HEK293 (cell line): ENCODE measurements at regions not wholly inside any gene's neighbourhood (a gene's known extent, or its start where the extent isn't known, plus 50 kb on each side); places are given as distances from the start of the nearest gene placed in this dataset.

Experiments
- CTCF ChIP-seq: fragments of 450-650 bp; formaldehyde crosslinking; IDR thresholded peaks from 2 replicates; pipeline ENCODE4 v1.5.1; 2016; ENCODE audit warnings: missing biosample characterization, missing genetic modification characterization
- ELK4 ChIP-seq: IDR thresholded peaks from 2 replicates; pipeline ENCODE4 v1.6.1; 2011; ENCODE audit warnings: mild to moderate bottlenecking, low read depth, low read length, borderline replicate concordance
- GLI2 ChIP-seq: fragments of 450-650 bp; formaldehyde crosslinking; IDR thresholded peaks from 2 replicates; pipeline ENCODE4; 2017; ENCODE audit warnings: missing biosample characterization, missing genetic modification characterization, low read depth, borderline replicate concordance
- GLIS2 ChIP-seq: fragments of 450-650 bp; formaldehyde crosslinking; IDR thresholded peaks from 2 replicates; pipeline ENCODE4 v1.5.1; 2016; ENCODE audit warnings: missing biosample characterization, missing genetic modification characterization
- TCF7L2 ChIP-seq: IDR thresholded peaks from 2 replicates; pipeline ENCODE4 v1.6.1; 2011; ENCODE audit warnings: low read depth, mild to moderate bottlenecking, inconsistent platforms, low read length, moderate library complexity, borderline replicate concordance
- ZBTB8A ChIP-seq: fragments of 450-650 bp; formaldehyde crosslinking; IDR thresholded peaks from 2 replicates; pipeline ENCODE4 v1.5.1; 2016; ENCODE audit warnings: missing biosample characterization, missing genetic modification characterization
- ZFP3 ChIP-seq: fragments of 450-650 bp; formaldehyde crosslinking; IDR thresholded peaks from 2 replicates; pipeline ENCODE4 v1.5.1; 2016; ENCODE audit warnings: low read depth, missing biosample characterization, missing genetic modification characterization
- ZNF274 ChIP-seq, 2 experiments: fragments of 200-500 bp in 1 of 2; fragments of 450-650 bp in 1 of 2; sonication (Bioruptor generic) in 1 of 2; formaldehyde crosslinking in 1 of 2; IDR thresholded peaks; 2 replicates each; pipeline versions ENCODE4 v1.5.1 to v1.6.1; 2014 to 2016; ENCODE audit warnings: borderline replicate concordance in 1 of 2, inconsistent platforms in 1 of 2, low read length in 1 of 2, missing biosample characterization in 1 of 2, missing genetic modification characterization in 1 of 2
- ZNF513 ChIP-seq: fragments of 450-650 bp; IDR thresholded peaks from 2 replicates; pipeline ENCODE4 v1.5.1; 2018; ENCODE audit warnings: missing biosample characterization, missing genetic modification characterization
- ZNF830 ChIP-seq: fragments of 450-650 bp; IDR thresholded peaks from 2 replicates; pipeline ENCODE4 v1.5.0; 2018; ENCODE audit warnings: missing biosample characterization, missing genetic modification characterization, low read depth, mild to moderate bottlenecking, moderate library complexity
- ZSCAN18 ChIP-seq: fragments of 450-650 bp; formaldehyde crosslinking; IDR thresholded peaks from 2 replicates; pipeline ENCODE4 v1.5.1; 2016; ENCODE audit warnings: missing biosample characterization, missing genetic modification characterization

- TF ChIP-seq GLIS2 (tag by site-specific recombination): no peak
- TF ChIP-seq ZBTB8A (tag by site-specific recombination): no peak
- no peak for TF ChIP-seq ZSCAN18 (tag by site-specific recombination)
- TF ChIP-seq ZNF513 (tag by site-specific recombination): no peak
- no peak for TF ChIP-seq GLI2
- no peak for TF ChIP-seq CTCF (tag by site-specific recombination)
- no peak for TF ChIP-seq ZFP3 (tag by site-specific recombination)
- TF ChIP-seq ZNF830 (tag by site-specific recombination): no peak
- TF ChIP-seq TCF7L2: no peak
- TF ChIP-seq ELK4: no peak
- TF ChIP-seq ZNF274 (IDR thresholded peaks at IDR 0.05; ENCODE audit: low read length): no peak
- TF ChIP-seq ZNF274 (tag by site-specific recombination; IDR thresholded peaks at IDR 0.05; ENCODE audit: borderline replicate concordance): no peak
Measured at GRCh38 chr5:53389093-53389492, 91.3 kb upstream of the FST start.
